H9 (cell line): ENCODE measurements at regions not wholly inside any gene's neighbourhood (a gene's known extent, or its start where the extent isn't known, plus 50 kb on each side); places are given as distances from the start of the nearest gene placed in this dataset.

Source experiments
- DNase-seq: peaks from one replicate; pipeline ENCODE4 v3.0.0-alpha.2; 2017
- H2AFZ ChIP-seq: one replicate; pipeline ENCODE4 v1.6.1; 2013; ENCODE audit warnings: mild to moderate bottlenecking, low read length, control low read depth, moderate library complexity
- H2AK5ac ChIP-seq: 2 replicates; pipeline ENCODE4 v1.6.1; 2013; ENCODE audit warnings: low read length, control low read depth, mixed read lengths; ENCODE audit not compliant: insufficient read length
- H2BK120ac ChIP-seq: one replicate; pipeline ENCODE4 v1.6.1; 2013; ENCODE audit warnings: low read depth, mild to moderate bottlenecking, low read length, control low read depth, inconsistent platforms; ENCODE audit not compliant: poor library complexity, severe bottlenecking
- H2BK12ac ChIP-seq: 2 replicates; pipeline ENCODE4 v1.6.1; 2013; ENCODE audit warnings: low read length, control low read depth, mixed read lengths, low read depth; ENCODE audit not compliant: insufficient read length
- H2BK15ac ChIP-seq: 2 replicates; pipeline ENCODE4 v1.6.1; 2013; ENCODE audit warnings: low read depth, low read length, control low read depth
- H2BK20ac ChIP-seq: one replicate; pipeline ENCODE4 v1.6.1; 2013; ENCODE audit warnings: low read depth, mild to moderate bottlenecking, low read length, control low read depth, inconsistent platforms; ENCODE audit not compliant: poor library complexity, severe bottlenecking
- H2BK5ac ChIP-seq: 2 replicates; pipeline ENCODE4 v1.6.1; 2013; ENCODE audit warnings: low read length, control low read depth, mixed read lengths; ENCODE audit not compliant: insufficient read length
- H3K14ac ChIP-seq: 2 replicates; pipeline ENCODE4 v1.6.1; 2013; ENCODE audit warnings: low read length, control low read depth; ENCODE audit not compliant: insufficient read depth
- H3K18ac ChIP-seq: 2 replicates; pipeline ENCODE4 v1.6.1; 2013; ENCODE audit warnings: low read depth, mild to moderate bottlenecking, mixed read lengths, low read length, control low read depth; ENCODE audit not compliant: insufficient read length
- H3K23ac ChIP-seq: 2 replicates; pipeline ENCODE4 v1.6.1; 2013; ENCODE audit warnings: low read length, control low read depth, mixed read lengths, low read depth; ENCODE audit not compliant: insufficient read length
- H3K23me2 ChIP-seq: 2 replicates; pipeline ENCODE4 v1.6.1; 2013; ENCODE audit warnings: low read depth, mild to moderate bottlenecking, mixed read lengths, low read length, control low read depth; ENCODE audit not compliant: insufficient read length, poor library complexity, severe bottlenecking
- H3K27ac ChIP-seq: 2 replicates; pipeline ENCODE4 v1.5.1; 2013; ENCODE audit warnings: low read length, control low read depth, mixed read lengths, low read depth; ENCODE audit not compliant: insufficient read length
- H3K27me3 ChIP-seq: 2 replicates; pipeline ENCODE4 v1.6.1; 2013; ENCODE audit warnings: low read length, control low read depth, inconsistent platforms; ENCODE audit not compliant: insufficient read depth
- H3K4ac ChIP-seq: 2 replicates; pipeline ENCODE4 v1.6.1; 2013; ENCODE audit warnings: low read depth, mild to moderate bottlenecking, control low read depth, inconsistent platforms, low read length, moderate library complexity
- H3K4me1 ChIP-seq: 2 replicates; pipeline ENCODE4 v1.6.1; 2013; ENCODE audit warnings: low read length, control low read depth, inconsistent platforms; ENCODE audit not compliant: insufficient read depth
- H3K4me2 ChIP-seq: 2 replicates; pipeline ENCODE4 v1.6.1; 2013; ENCODE audit warnings: low read length, control low read depth, mixed read lengths; ENCODE audit not compliant: insufficient read length, insufficient read depth
- H3K56ac ChIP-seq: 2 replicates; pipeline ENCODE4 v1.6.1; 2013; ENCODE audit warnings: low read depth, mild to moderate bottlenecking, mixed read lengths, low read length, control low read depth; ENCODE audit not compliant: insufficient read length
- H3K79me1 ChIP-seq: 2 replicates; pipeline ENCODE4 v1.6.1; 2013; ENCODE audit warnings: low read depth, mild to moderate bottlenecking, moderate library complexity, low read length, control low read depth, inconsistent platforms; ENCODE audit not compliant: insufficient read depth, poor library complexity, severe bottlenecking
- H3K79me2 ChIP-seq: 2 replicates; pipeline ENCODE4 v1.6.1; 2013; ENCODE audit warnings: low read length, control low read depth, inconsistent platforms; ENCODE audit not compliant: insufficient read depth
- H3K9ac ChIP-seq: 2 replicates; pipeline ENCODE4 v1.6.1; 2013; ENCODE audit warnings: low read length, control low read depth, mixed read lengths; ENCODE audit not compliant: insufficient read length; ENCODE audit errors: extremely low read depth
- H3K9me3 ChIP-seq: one replicate; pipeline ENCODE4 v1.6.1; 2013; ENCODE audit warnings: low read depth, low read length, inconsistent platforms; ENCODE audit not compliant: control insufficient read depth
- H3T11ph ChIP-seq: one replicate; pipeline ENCODE4 v1.6.1; 2013; ENCODE audit warnings: mild to moderate bottlenecking, low read length, control low read depth, inconsistent platforms
- H4K20me1 ChIP-seq: one replicate; pipeline ENCODE4 v1.6.1; 2013; ENCODE audit not compliant: control insufficient read depth, insufficient read length, insufficient read depth
- H4K5ac ChIP-seq: 2 replicates; pipeline ENCODE4 v1.6.1; 2013; ENCODE audit warnings: low read depth, mild to moderate bottlenecking, mixed read lengths, low read length, control low read depth; ENCODE audit not compliant: insufficient read length
- H4K8ac ChIP-seq: replicated peaks from 2 replicates; pipeline ENCODE4 v1.6.1; 2013; ENCODE audit warnings: low read length, control low read depth, mixed read lengths, low read depth; ENCODE audit not compliant: insufficient read length
- H4K91ac ChIP-seq: 2 replicates; pipeline ENCODE4 v1.6.1; 2013; ENCODE audit warnings: low read depth, mild to moderate bottlenecking, moderate library complexity, mixed read lengths, low read length, control low read depth; ENCODE audit not compliant: insufficient read length
- H3K27ac Mint-ChIP-seq, 3 experiments: 2 replicates in 2 of 3; 3 replicates in 1 of 3; pipeline ENCODE4 v1.8.0; 2020 to 2021; ENCODE audit warnings: mixed read lengths in 3 of 3, mild to moderate bottlenecking in 1 of 3, moderate library complexity in 1 of 3
- H3K27me3 Mint-ChIP-seq: 2 replicates; pipeline ENCODE4 v1.8.0; 2021; ENCODE audit warnings: low read depth, mild to moderate bottlenecking, moderate library complexity, mixed read lengths
- H3K36me3 Mint-ChIP-seq, 3 experiments: 2 replicates in 2 of 3; 3 replicates in 1 of 3; pipeline ENCODE4 v1.8.0; 2020 to 2021; ENCODE audit warnings: low read depth in 3 of 3, mixed read lengths in 3 of 3; ENCODE audit not compliant: insufficient read depth in 1 of 3
- H3K4me1 Mint-ChIP-seq, 2 experiments: 2 replicates each; pipeline ENCODE4 v1.8.0; 2020; ENCODE audit warnings: mixed read lengths in 2 of 2
- H3K4me3 Mint-ChIP-seq, 2 experiments: 2 replicates in 1 of 2; 3 replicates in 1 of 2; pipeline ENCODE4 v1.8.0; 2020 to 2021; ENCODE audit warnings: mild to moderate bottlenecking in 2 of 2, mixed read lengths in 2 of 2, moderate library complexity in 1 of 2
- H3K9me3 Mint-ChIP-seq, 2 experiments: 2 replicates in 1 of 2; 3 replicates in 1 of 2; pipeline ENCODE4 v1.8.0; 2020; ENCODE audit warnings: mild to moderate bottlenecking in 2 of 2, mixed read lengths in 2 of 2, moderate library complexity in 1 of 2
- CTCF ChIP-seq: fragments of 200-600 bp; sonication (generic); conservative IDR thresholded peaks from 3 replicates; pipeline ENCODE4 v1.8.0; 2021; ENCODE audit warnings: antibody characterized with exemption, mild to moderate bottlenecking
- WGBS: extraction: QIAGEN DNeasy Blood & Tissue Kit; methylation state at CpG from one replicate; pipeline ENCODE4 v1.1.7; 2013; ENCODE audit warnings: missing lambda C conversion rate, low lambda C conversion rate, mixed read lengths; ENCODE audit not compliant: insufficient read length; ENCODE audit errors: extremely low coverage; 5-methylcytosine and 5-hydroxymethylcytosine counted together

DNA sequence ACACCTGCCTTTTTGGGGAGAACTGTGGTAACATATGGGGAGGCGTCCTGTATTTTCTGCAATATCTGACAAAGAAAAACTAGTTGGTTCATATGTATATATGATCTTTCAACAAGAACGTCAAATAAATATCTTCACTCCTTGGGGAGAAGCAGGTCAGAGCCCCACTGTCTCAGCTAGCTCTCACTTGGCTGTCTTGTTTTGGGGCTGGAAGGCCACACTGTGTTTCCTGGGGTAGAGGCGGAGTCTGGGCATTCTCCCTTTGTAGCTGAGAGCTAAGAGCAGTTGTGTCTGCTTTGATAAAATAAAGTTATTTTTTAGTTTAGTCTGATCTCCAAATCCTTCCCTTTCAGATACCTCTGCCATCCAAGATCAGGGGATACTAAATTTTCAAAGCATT, 83.9 kb upstream of the IGFBP3 start:
- DNase-seq = no peak
- WGBS = no CpG with 5 or more reads among the region's 3 CpGs
- Histone ChIP-seq H4K5ac (no peak overlapping the region), H2BK120ac (no peak overlapping the region), H3K56ac (no peak overlapping the region), H3T11ph (no peak overlapping the region), H3K4me1 (no peaks in the 10 kb centered on the region), H2BK12ac (no peak overlapping the region), H2AK5ac (no peak overlapping the region), H2AFZ (no peak overlapping the region), H3K79me1 (no peaks in the 10 kb centered on the region), H4K91ac (no peak overlapping the region), H3K4me2 (no peak overlapping the region), H3K23ac (no peak overlapping the region), H3K27me3 (no peaks in the 10 kb centered on the region), H2BK5ac (no peak overlapping the region), H3K79me2 (no peaks in the 10 kb centered on the region), H3K9me3 (no peaks in the 10 kb centered on the region), H4K8ac (no peak overlapping the region), H3K4ac (no peak overlapping the region), H2BK20ac (no peak overlapping the region), H3K23me2 (no peaks in the 10 kb centered on the region), H3K14ac (no peak overlapping the region), H3K27ac (no peak overlapping the region), H3K18ac (no peak overlapping the region), H2BK15ac (no peak overlapping the region), H3K9ac (no peak overlapping the region), H4K20me1 (no peaks in the 10 kb centered on the region)
- Mint-ChIP-seq H3K4me3 (no peak overlapping the region; a peak in 1 of 5 replicates), H3K27me3 (no peaks in the 10 kb centered on the region; the same call in 1 of the 2 replicates), H3K36me3 (no peaks in the 10 kb centered on the region), H3K9me3 (peaks cover 0 to 4% of the 10 kb centered on the region in 2 experiments; a peak in 1 of 5 replicates), H3K4me1 (no peaks in the 10 kb centered on the region), H3K27ac (no peak overlapping the region; a peak in 1 of 7 replicates)
- no peak for TF ChIP-seq CTCF
